ENCODE measurements at regions not wholly inside any gene's neighbourhood (a gene's known extent, or its start where the extent isn't known, plus 50 kb on each side); places are given as distances from the start of the nearest gene placed in this dataset.

- CTCF ChIA-PET = interaction anchor here (0.9 kb wide), 1 partner anchor 28 kb away, joined by 3 read pairs; no protein-coding TSS in a partner anchor
- intact Hi-C loops (cut with micrococcal nuclease; ENCODE audit: unreplicated experiment) (no loop called here), in situ Hi-C loops (cut with MboI) (no loop called here)
- POLR2A ChIA-PET = interaction anchor here (0.6 kb wide), 1 partner anchor 204 kb away, joined by 3 read pairs; no protein-coding TSS in a partner anchor
- 26% methylated on average over 3 of the region's 3 CpGs for WGBS (ENCODE audit: insufficient coverage, insufficient replicate concordance, low lambda C conversion rate, missing lambda C conversion rate)
- DNase-seq (ENCODE audit: low read depth, low spot score) (no peak), ATAC-seq (no peak), FAIRE-seq (no peak)
- no peaks in the 10 kb centered on the region for H3K9me3 ChIP-seq (replicated peaks; ENCODE audit: control insufficient read depth, insufficient read depth, low read length)
- no peaks in the 10 kb centered on the region for H3K79me2 ChIP-seq (ENCODE audit: control insufficient read depth, insufficient read depth, low read length)
- no peak overlapping the region for H3K4me3 ChIP-seq
- no peak overlapping the region for H2AFZ ChIP-seq (ENCODE audit: control insufficient read depth, low read depth, low read length)
- no peaks in the 10 kb centered on the region for H4K20me1 ChIP-seq (ENCODE audit: control insufficient read depth, insufficient read depth)
- SMC1A ChIA-PET (ENCODE audit: uncharacterized antibody, unreplicated experiment) = interaction anchor here (0.6 to 1.2 kb wide), 2 partner anchors 12 to 15 kb away, joined by 3 read pairs; no protein-coding TSS in a partner anchor
- BruUV-seq (replicated peaks) = no TSS peak
- H3K4me2 ChIP-seq (ENCODE audit: control insufficient read depth, insufficient read depth) = no peak overlapping the region
- H3K36me3 ChIP-seq (ENCODE audit: control insufficient read depth in 2 of 2, insufficient read depth in 2 of 2, low read length in 1 of 2) = no peaks in the 10 kb centered on the region
- H3K27ac ChIP-seq (ENCODE audit: control insufficient read depth, insufficient read depth) = no peak overlapping the region
- no peaks in the 10 kb centered on the region for H3K4me1 ChIP-seq (ENCODE audit: control insufficient read depth, insufficient read depth, low read length)
- no peak for TF ChIP-seq IKZF1 (conservative IDR thresholded peaks at IDR 0.05)
- no peak for TF ChIP-seq SREBF2 (IDR thresholded peaks at IDR 0.05; ENCODE audit: low read length)
- no peak for TF ChIP-seq POLR2A (IDR thresholded peaks at IDR 0.05; ENCODE audit: low read depth, low read length)
- no peak for TF ChIP-seq ZSCAN29 (IDR thresholded peaks at IDR 0.05)
- no peak for TF ChIP-seq EZH2 (IDR thresholded peaks at IDR 0.05; ENCODE audit: borderline replicate concordance, control insufficient read depth, low read depth, low read length)
- TF ChIP-seq ZZZ3 (IDR thresholded peaks at IDR 0.05; ENCODE audit: control insufficient read depth, insufficient read length, low read depth) = no peak
- TF ChIP-seq ESRRA (IDR thresholded peaks at IDR 0.05; ENCODE audit: low read length) = no peak
- TF ChIP-seq ASH2L (IDR thresholded peaks at IDR 0.05; ENCODE audit: borderline replicate concordance, low read depth) = no peak
- TF ChIP-seq CUX1 (IDR thresholded peaks at IDR 0.05; ENCODE audit: insufficient replicate concordance, low read depth, low read length) = no peak
- TF ChIP-seq MEF2A (IDR thresholded peaks at IDR 0.05; ENCODE audit: insufficient read depth, low read depth, low read length) = no peak
- TF ChIP-seq TAF1 (IDR thresholded peaks at IDR 0.05; ENCODE audit: borderline replicate concordance, low read depth, low read length) = no peak
- no peak for TF ChIP-seq RFX5 (IDR thresholded peaks at IDR 0.05; ENCODE audit: low read depth, low read length)
- H3K27me3 ChIP-seq (replicated peaks in 1 of 2; ENCODE audit: control insufficient read depth in 2 of 2, insufficient read depth in 2 of 2, low read length in 1 of 2) = no peaks in the 10 kb centered on the region
- no peak overlapping the region for H3K9ac ChIP-seq (ENCODE audit: control insufficient read depth, insufficient read depth, low read length)
- RAD21 ChIA-PET (ENCODE audit: unreplicated experiment) = no interaction called here
These were observed 328.9 kb upstream of the PRICKLE1 start for GRCh38 chr12:42918443-42918842.

Measured in GM12878 (cell line).